ENCODE measurements at regions not wholly inside any gene's neighbourhood (a gene's known extent, or its start where the extent isn't known, plus 50 kb on each side); places are given as distances from the start of the nearest gene placed in this dataset.

DNA sequence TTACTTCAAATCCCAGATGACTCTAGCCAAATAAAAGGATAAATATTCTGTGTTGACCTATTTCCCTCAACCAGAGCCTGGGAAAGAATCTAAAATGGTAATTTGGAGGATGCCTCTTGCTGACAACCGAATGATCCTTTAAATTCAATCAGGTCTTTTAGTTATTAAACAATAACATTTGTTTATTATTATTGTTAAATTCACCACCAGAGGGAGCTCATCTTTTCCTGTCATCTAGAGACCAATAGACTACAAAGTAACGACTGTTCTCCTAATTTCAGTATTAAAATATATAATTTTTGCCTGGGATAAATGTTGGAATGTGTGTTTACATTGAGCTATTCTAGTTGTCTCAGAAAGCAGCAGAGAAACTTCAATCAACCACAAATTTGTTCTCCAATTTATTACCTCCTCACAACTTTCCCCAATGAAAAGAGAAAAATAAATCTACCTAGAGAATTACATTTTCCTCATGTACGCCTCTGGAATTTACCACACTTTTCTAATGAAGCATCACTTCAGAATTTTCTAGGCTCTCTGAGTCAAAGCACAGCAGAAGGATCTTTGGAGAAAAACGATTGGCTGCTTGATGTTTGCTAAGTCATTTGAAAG lies 142.7 kb downstream of the SCG2 start:
- TF ChIP-seq, protein P1, sequence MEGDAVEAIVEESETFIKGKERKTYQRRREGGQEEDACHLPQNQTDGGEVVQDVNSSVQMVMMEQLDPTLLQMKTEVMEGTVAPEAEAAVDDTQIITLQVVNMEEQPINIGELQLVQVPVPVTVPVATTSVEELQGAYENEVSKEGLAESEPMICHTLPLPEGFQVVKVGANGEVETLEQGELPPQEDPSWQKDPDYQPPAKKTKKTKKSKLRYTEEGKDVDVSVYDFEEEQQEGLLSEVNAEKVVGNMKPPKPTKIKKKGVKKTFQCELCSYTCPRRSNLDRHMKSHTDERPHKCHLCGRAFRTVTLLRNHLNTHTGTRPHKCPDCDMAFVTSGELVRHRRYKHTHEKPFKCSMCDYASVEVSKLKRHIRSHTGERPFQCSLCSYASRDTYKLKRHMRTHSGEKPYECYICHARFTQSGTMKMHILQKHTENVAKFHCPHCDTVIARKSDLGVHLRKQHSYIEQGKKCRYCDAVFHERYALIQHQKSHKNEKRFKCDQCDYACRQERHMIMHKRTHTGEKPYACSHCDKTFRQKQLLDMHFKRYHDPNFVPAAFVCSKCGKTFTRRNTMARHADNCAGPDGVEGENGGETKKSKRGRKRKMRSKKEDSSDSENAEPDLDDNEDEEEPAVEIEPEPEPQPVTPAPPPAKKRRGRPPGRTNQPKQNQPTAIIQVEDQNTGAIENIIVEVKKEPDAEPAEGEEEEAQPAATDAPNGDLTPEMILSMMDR (IDR thresholded peaks at IDR 0.05; ENCODE audit: low read depth, low read length) = peak; percentile 40
- DNase-seq (ENCODE audit: low read depth, low spot score) = peak; percentile 61
- in situ Hi-C loops (cut with HindIII; ENCODE audit: low sequenced_read_pairs) = no loop called here
- no peak overlapping the region for H3K4me3 ChIP-seq (ENCODE audit: low read depth, low read length)

DNA sequence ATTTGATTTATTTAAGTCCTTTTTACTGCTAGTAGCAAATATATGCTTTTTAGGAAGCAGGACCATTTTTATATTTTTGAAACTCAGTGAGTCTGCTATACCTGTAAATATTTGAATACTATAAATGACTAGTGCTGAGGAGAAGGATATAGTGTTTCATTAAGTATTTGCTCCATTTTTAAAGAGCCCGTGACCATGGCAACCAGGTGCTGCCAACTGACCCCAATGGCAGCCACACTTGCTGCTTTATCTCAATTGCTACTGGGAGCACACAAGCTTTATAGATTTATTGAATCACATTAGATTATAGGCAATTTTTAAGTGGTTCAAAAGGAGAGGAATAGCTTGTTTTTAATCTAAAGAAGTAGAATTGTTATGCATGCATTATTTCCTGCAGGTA lies 142.0 kb downstream of the SCG2 start:
- in situ Hi-C loops (cut with HindIII; ENCODE audit: low sequenced_read_pairs) = no loop called here
- H3K4me3 ChIP-seq (ENCODE audit: low read depth, low read length) = no peak overlapping the region
- DNase-seq (ENCODE audit: low read depth, low spot score) = no peak
- TF ChIP-seq, protein P1 (IDR thresholded peaks at IDR 0.05; ENCODE audit: low read depth, low read length) = no peak

DNA sequence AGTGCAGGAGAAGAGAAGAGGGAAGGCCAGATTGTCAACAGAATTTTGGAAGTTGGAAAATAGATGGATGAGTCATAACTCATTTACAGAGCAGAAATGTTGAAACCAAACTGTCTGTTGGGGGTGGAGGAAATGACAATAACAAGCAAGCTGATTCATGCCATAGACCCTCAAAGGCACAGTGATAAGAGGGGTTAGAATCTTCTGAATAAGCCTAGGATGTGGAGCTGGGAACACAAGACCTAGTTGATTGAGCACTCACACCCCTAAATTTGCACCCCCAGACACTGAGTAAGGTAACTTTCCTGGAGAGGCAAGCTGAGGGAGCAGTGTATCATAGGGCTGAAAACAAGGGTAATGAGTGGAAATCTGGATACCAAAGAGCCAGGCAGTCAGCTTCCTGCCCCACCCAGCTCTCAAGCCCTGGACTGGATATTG lies 141.4 kb downstream of the SCG2 start:
- in situ Hi-C loops (cut with HindIII; ENCODE audit: low sequenced_read_pairs) = no loop called here
- TF ChIP-seq, protein P1 (IDR thresholded peaks at IDR 0.05; ENCODE audit: low read depth, low read length) = no peak
- DNase-seq (ENCODE audit: low read depth, low spot score) = peak; percentile 41
- H3K4me3 ChIP-seq (ENCODE audit: low read depth, low read length) = no peak overlapping the region

DNA sequence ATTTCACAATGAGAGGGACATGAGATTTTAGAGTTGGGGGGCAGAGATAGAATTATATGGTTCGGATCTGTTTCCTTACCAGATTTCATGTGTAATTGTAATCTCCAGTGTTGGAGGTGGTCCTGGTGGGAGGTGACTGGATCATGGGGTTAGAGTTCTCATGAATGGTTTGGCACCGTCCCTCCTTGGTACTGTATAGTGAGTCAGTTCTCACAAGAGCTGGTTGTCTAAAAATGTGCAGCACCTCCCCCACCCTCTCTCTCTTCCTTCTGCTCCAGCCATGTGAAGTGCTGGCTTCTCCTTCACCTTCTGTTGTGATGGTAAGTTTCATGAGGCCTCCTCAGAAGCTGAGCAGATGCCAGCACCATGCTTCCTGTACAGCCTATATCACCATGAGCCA lies 138.1 kb downstream of the SCG2 start:
- DNase-seq (ENCODE audit: low read depth, low spot score) = peak; percentile 47
- TF ChIP-seq, protein P1 (IDR thresholded peaks at IDR 0.05; ENCODE audit: low read depth, low read length) = no peak
- in situ Hi-C loops (cut with HindIII; ENCODE audit: low sequenced_read_pairs) = no loop called here
- H3K4me3 ChIP-seq (ENCODE audit: low read depth, low read length) = no peak overlapping the region

DNA sequence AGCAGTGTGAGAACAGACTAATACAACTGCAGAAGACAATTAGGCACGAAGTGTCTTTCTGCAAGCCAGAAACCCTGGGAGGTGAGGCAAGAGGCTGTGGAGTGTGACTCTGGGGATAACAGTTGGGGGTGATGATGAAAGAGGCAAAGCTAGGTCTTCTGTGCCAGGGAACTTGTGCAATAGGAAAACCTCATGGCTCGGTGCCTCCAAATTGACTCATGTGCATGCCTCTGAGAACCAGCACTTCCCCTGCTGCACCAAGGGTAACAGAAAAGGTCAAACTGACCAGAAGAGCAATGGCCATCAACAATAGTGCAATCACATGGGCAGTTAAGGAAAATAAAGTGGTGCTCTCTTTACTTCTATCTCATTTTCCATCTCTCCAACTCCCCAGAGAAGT lies 136.4 kb downstream of the SCG2 start:
- DNase-seq (ENCODE audit: low read depth, low spot score) = peak; percentile 97
- TF ChIP-seq, protein P1 (IDR thresholded peaks at IDR 0.05; ENCODE audit: low read depth, low read length) = no peak
- no peak overlapping the region for H3K4me3 ChIP-seq (ENCODE audit: low read depth, low read length)
- in situ Hi-C loops (cut with HindIII; ENCODE audit: low sequenced_read_pairs) = no loop called here

DNA sequence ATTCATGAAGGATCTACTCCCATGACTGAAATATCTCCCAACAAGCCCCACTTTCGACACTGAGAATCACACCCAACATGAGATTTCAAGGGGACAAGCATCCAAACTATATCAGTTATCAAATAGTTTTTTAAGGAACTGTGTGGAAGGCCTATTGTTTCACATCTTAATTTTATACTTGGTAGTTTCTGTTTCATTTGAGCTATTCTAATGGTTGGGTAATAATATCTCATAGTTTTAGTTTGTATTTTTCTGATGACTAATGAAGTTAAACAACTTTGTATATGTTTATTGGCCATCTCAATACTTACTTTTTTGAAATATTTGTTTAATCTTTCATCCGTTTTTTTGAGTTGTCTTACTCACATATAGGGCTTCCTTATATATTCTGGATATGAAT lies 135.0 kb downstream of the SCG2 start:
- no peak overlapping the region for H3K4me3 ChIP-seq (ENCODE audit: low read depth, low read length)
- in situ Hi-C loops (cut with HindIII; ENCODE audit: low sequenced_read_pairs) = no loop called here
- TF ChIP-seq, protein P1 (IDR thresholded peaks at IDR 0.05; ENCODE audit: low read depth, low read length) = no peak
- DNase-seq (ENCODE audit: low read depth, low spot score) = no peak
